Parathyroid adenoma (tissue), 2 donors: ENCODE measurements at regions not wholly inside any gene's neighbourhood (a gene's known extent, or its start where the extent isn't known, plus 50 kb on each side); places are given as distances from the start of the nearest gene placed in this dataset.
A peak's percentile ranks its signal among the peaks of the same experiment; 100 is the strongest.

Experiments used
- H2AFZ ChIP-seq: fragments of 300-600 bp; sonication (generic); one replicate; pipeline ENCODE4 v1.7.0; 2017; ENCODE audit warnings: antibody characterized with exemption, mild to moderate bottlenecking
- H3K27ac ChIP-seq: fragments of 300-600 bp; sonication (generic); one replicate; pipeline ENCODE4 v1.7.0; 2017
- H3K27me3 ChIP-seq: fragments of 300-600 bp; sonication (generic); one replicate; pipeline ENCODE4 v1.7.0; 2017; ENCODE audit warnings: low read length; ENCODE audit not compliant: control insufficient read depth, insufficient read depth
- H3K36me3 ChIP-seq: fragments of 300-600 bp; sonication (generic); one replicate; pipeline ENCODE4 v1.7.0; 2017; ENCODE audit warnings: low read length; ENCODE audit not compliant: control insufficient read depth, insufficient read depth
- H3K4me1 ChIP-seq: fragments of 300-600 bp; sonication (generic); one replicate; pipeline ENCODE4 v1.7.0; 2017; ENCODE audit warnings: control low read depth
- H3K4me2 ChIP-seq: fragments of 300-600 bp; sonication (generic); one replicate; pipeline ENCODE4 v1.7.0; 2017; ENCODE audit warnings: low read length
- H3K4me3 ChIP-seq: fragments of 300-600 bp; sonication (generic); one replicate; pipeline ENCODE4 v1.7.0; 2017; ENCODE audit warnings: low read depth, low read length
- H3K79me2 ChIP-seq: fragments of 300-600 bp; sonication (generic); one replicate; pipeline ENCODE4 v1.7.0; 2017; ENCODE audit warnings: control low read depth
- H3K9ac ChIP-seq: fragments of 300-600 bp; sonication (generic); one replicate; pipeline ENCODE4 v1.7.0; 2017; ENCODE audit warnings: mild to moderate bottlenecking
- H3K9me3 ChIP-seq: fragments of 300-600 bp; sonication (generic); one replicate; pipeline ENCODE4 v1.7.0; 2017; ENCODE audit warnings: low read length; ENCODE audit not compliant: control insufficient read depth
- CTCF ChIP-seq: fragments of 300-600 bp; sonication (generic); IDR thresholded peaks from one replicate; pipeline ENCODE4 v1.7.0; 2017; ENCODE audit warnings: antibody characterized with exemption, mild to moderate bottlenecking
- donor health status: primary hyperparathyroidism.

- no peak overlapping the region for H3K4me3 ChIP-seq
- H3K9ac ChIP-seq = no peak overlapping the region
Observed at GRCh38 chr4:104064646-104065577, 345.1 kb upstream of the TACR3 start.

DNA sequence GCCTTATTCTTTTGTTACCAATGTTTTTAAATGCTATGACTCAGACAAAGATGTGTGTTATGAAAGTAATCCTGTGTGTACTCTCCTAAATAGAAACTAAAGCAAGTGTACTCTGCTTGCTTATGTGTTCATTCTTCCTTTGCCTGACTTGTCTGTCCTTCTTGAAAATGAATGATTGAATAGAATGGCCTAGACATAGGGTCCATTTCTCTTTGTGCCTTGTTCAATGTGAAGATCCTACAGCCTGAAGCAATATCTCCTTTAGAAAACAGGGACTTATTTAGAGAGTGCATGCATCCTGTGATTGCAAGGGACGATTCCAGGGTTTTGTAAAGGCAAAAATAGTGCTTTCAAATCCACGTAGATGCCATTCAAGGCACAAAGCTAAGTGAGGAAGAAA lies 343.6 kb upstream of the TACR3 start:
- no peak overlapping the region for H3K9ac ChIP-seq
- no peak overlapping the region for H3K27ac ChIP-seq

More at GRCh38 chr4:104064646-104065577, 345.1 kb upstream of the TACR3 start:
- peak; percentile 30 for TF ChIP-seq CTCF
- Histone ChIP-seq H3K27ac (no peak overlapping the region), H3K9me3 (no peaks in the 10 kb centered on the region), H3K79me2 (no peaks in the 10 kb centered on the region), H3K4me2 (no peak overlapping the region), H3K4me1 (no peaks in the 10 kb centered on the region), H3K27me3 (no peaks in the 10 kb centered on the region), H2AFZ (no peak overlapping the region), H3K36me3 (no peaks in the 10 kb centered on the region)

GRCh38 chr4:104044369-104044768 lies 324.6 kb upstream of the TACR3 start:
- Histone ChIP-seq H3K9me3 (no peaks in the 10 kb centered on the region), H3K4me3 (no peak overlapping the region), H3K9ac (no peak overlapping the region), H3K36me3 (no peaks in the 10 kb centered on the region), H3K27ac (no peak overlapping the region), H2AFZ (no peak overlapping the region), H3K27me3 (no peaks in the 10 kb centered on the region), H3K4me2 (no peak overlapping the region), H3K79me2 (no peaks in the 10 kb centered on the region), H3K4me1 (no peaks in the 10 kb centered on the region)
- TF ChIP-seq CTCF = no peak

More for the DNA sequence above, 343.6 kb upstream of the TACR3 start:
- Histone ChIP-seq H3K4me3 (no peak overlapping the region), H3K9me3 (no peaks in the 10 kb centered on the region), H3K36me3 (no peaks in the 10 kb centered on the region), H3K4me1 (no peaks in the 10 kb centered on the region), H3K4me2 (no peak overlapping the region), H3K79me2 (no peaks in the 10 kb centered on the region), H2AFZ (no peak overlapping the region), H3K27me3 (no peaks in the 10 kb centered on the region)
- no peak for TF ChIP-seq CTCF

DNA sequence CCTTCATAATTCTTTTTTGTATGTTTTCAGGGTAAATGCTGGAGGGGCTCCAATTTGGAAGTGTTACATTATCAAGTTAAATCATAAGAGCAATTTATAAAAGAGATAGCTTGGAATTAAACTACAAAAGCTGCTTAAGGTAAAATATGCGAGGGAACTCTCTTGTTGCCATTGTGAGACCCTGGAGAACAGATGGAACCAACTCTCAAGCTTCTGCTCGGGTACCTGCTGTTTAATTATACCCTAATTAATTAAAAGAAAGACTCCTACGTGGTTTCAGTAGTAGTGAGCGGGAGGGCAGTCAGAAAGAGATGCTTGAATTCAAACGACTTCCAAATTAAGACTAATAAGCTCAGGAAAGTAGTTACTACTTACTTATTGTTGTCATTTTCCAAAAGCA lies 313.1 kb upstream of the TACR3 start:
- Histone ChIP-seq H3K9me3 (no peaks in the 10 kb centered on the region), H3K9ac (no peak overlapping the region), H3K36me3 (no peaks in the 10 kb centered on the region), H3K27me3 (no peaks in the 10 kb centered on the region), H3K27ac (no peak overlapping the region), H3K79me2 (no peaks in the 10 kb centered on the region), H3K4me3 (no peak overlapping the region), H3K4me2 (no peak overlapping the region), H2AFZ (no peak overlapping the region), H3K4me1 (no peaks in the 10 kb centered on the region)
- TF ChIP-seq CTCF = no peak

- no peak overlapping the region for H3K4me2 ChIP-seq
- H2AFZ ChIP-seq = no peak overlapping the region
- no peak overlapping the region for H3K27ac ChIP-seq
- H3K9me3 ChIP-seq = no peaks in the 10 kb centered on the region
- H3K9ac ChIP-seq = no peak overlapping the region
- no peak overlapping the region for H3K4me3 ChIP-seq
- no peak for TF ChIP-seq CTCF
- no peaks in the 10 kb centered on the region for H3K36me3 ChIP-seq
- H3K79me2 ChIP-seq = no peaks in the 10 kb centered on the region
- H3K27me3 ChIP-seq = no peaks in the 10 kb centered on the region
- H3K4me1 ChIP-seq = no peaks in the 10 kb centered on the region
Observed at GRCh38 chr4:104025251-104025650, 305.5 kb upstream of the TACR3 start.
